ENCODE measurements at regions not wholly inside any gene's neighbourhood (a gene's known extent, or its start where the extent isn't known, plus 50 kb on each side); places are given as distances from the start of the nearest gene placed in this dataset.

GRCh38 chr9:72424131-72424530 lies 59.1 kb upstream of the ZFAND5 start:
- TF ChIP-seq CTCF (IDR thresholded peaks at IDR 0.05) = no peak
- TF ChIP-seq POLR2A (IDR thresholded peaks at IDR 0.05) = no peak
- no peak for TF ChIP-seq EP300 (IDR thresholded peaks at IDR 0.05)
